Upper lobe of left lung (tissue), 4 donors: ENCODE measurements at regions not wholly inside any gene's neighbourhood (a gene's known extent, or its start where the extent isn't known, plus 50 kb on each side); places are given as distances from the start of the nearest gene placed in this dataset.

Experiments
- CTCF ChIP-seq, 6 experiments: fragments of 450-650 bp in 4 of 6; fragments of 200-600 bp in 2 of 6; sonication (generic) in 2 of 6; IDR thresholded peaks; one replicate each; pipeline ENCODE4 v1.5.1; 2016 to 2019; ENCODE audit warnings: antibody characterized with exemption in 6 of 6
- EP300 ChIP-seq, 4 donors: sonication (generic); formaldehyde crosslinking; IDR thresholded peaks; one replicate each; pipeline ENCODE4 v1.5.1; 2017; ENCODE audit warnings: antibody characterized with exemption in 4 of 4, control low read depth in 2 of 4
- POLR2AphosphoS5 ChIP-seq, 2 donors: sonication (generic); formaldehyde crosslinking; IDR thresholded peaks; one replicate each; pipeline ENCODE4 v1.5.1; 2017; ENCODE audit warnings: antibody characterized with exemption in 2 of 2

- TF ChIP-seq EP300 (IDR thresholded peaks at IDR 0.05), result no peak
- TF ChIP-seq CTCF (IDR thresholded peaks at IDR 0.05), result no peak
- TF ChIP-seq POLR2AphosphoS5 (IDR thresholded peaks at IDR 0.05), result no peak
These were observed 73.8 kb upstream of the FAM98A start for GRCh38 chr2:33672896-33673295.
